Endodermal cell (in vitro differentiated cells): ENCODE measurements at regions not wholly inside any gene's neighbourhood (a gene's known extent, or its start where the extent isn't known, plus 50 kb on each side); places are given as distances from the start of the nearest gene placed in this dataset.
"Not testable (repeated sequence)": the region's sequence is repeated elsewhere in the genome, so short reads cannot be mapped to it uniquely, and the experiment has no call there.

Source experiments
- DNase-seq: peaks from one replicate; pipeline ENCODE4 v3.0.0-alpha.2; 2017
- H3K27ac ChIP-seq: 2 replicates; pipeline ENCODE4 v1.5.1; 2013; ENCODE audit warnings: mild to moderate bottlenecking, low read depth, low read length, moderate library complexity
- H3K27me3 ChIP-seq: 2 replicates; pipeline ENCODE4 v1.6.1; 2013; ENCODE audit warnings: mild to moderate bottlenecking, low read length, moderate library complexity; ENCODE audit not compliant: insufficient read depth, control insufficient read depth, poor library complexity, severe bottlenecking
- H3K36me3 ChIP-seq: 2 replicates; pipeline ENCODE4 v1.7.0; 2013; ENCODE audit warnings: mild to moderate bottlenecking, low read length, moderate library complexity; ENCODE audit not compliant: control insufficient read depth, insufficient read depth
- H3K4me1 ChIP-seq: one replicate; pipeline ENCODE4 v1.7.0; 2013; ENCODE audit warnings: low read length; ENCODE audit not compliant: control insufficient read depth, insufficient read depth
- H3K4me3 ChIP-seq: 2 replicates; pipeline ENCODE4 v1.5.1; 2013; ENCODE audit warnings: mild to moderate bottlenecking, low read length, moderate library complexity
- H3K9ac ChIP-seq: 2 replicates; pipeline ENCODE4 v1.6.1; 2013; ENCODE audit warnings: mild to moderate bottlenecking, low read length, moderate library complexity; ENCODE audit not compliant: poor library complexity, severe bottlenecking; ENCODE audit errors: extremely low read depth
- H3K9me3 ChIP-seq: 2 replicates; pipeline ENCODE4 v1.6.1; 2013; ENCODE audit warnings: mild to moderate bottlenecking, low read length, moderate library complexity; ENCODE audit not compliant: control insufficient read depth
- H3K27ac Mint-ChIP-seq: 2 replicates; pipeline ENCODE4 v1.8.0; 2020; ENCODE audit warnings: mixed read lengths
- H3K27me3 Mint-ChIP-seq: 2 replicates; pipeline ENCODE4 v1.8.0; 2021; ENCODE audit warnings: mild to moderate bottlenecking, mixed read lengths; ENCODE audit not compliant: insufficient read depth
- H3K36me3 Mint-ChIP-seq: 2 replicates; pipeline ENCODE4 v1.8.0; 2020; ENCODE audit warnings: low read depth, mixed read lengths
- H3K4me1 Mint-ChIP-seq: 2 replicates; pipeline ENCODE4 v1.8.0; 2020; ENCODE audit warnings: mixed read lengths
- H3K4me3 Mint-ChIP-seq: 2 replicates; pipeline ENCODE4 v1.8.0; 2020; ENCODE audit warnings: mild to moderate bottlenecking, moderate library complexity, mixed read lengths
- H3K9me3 Mint-ChIP-seq: 2 replicates; pipeline ENCODE4 v1.8.0; 2020; ENCODE audit warnings: mild to moderate bottlenecking, mixed read lengths
- CTCF ChIP-seq: fragments of 200-600 bp; sonication (generic); conservative IDR thresholded peaks from 2 replicates; pipeline ENCODE4 v1.5.0; 2021; ENCODE audit warnings: antibody characterized with exemption, mild to moderate bottlenecking
- WGBS, 2 experiments: methylation state at CpG; one replicate each; pipeline versions ENCODE4 v1.1.5 to v1.1.7; 2013; ENCODE audit warnings: missing lambda C conversion rate in 2 of 2, mixed read lengths in 1 of 2; ENCODE audit not compliant: insufficient coverage in 1 of 2, insufficient read length in 1 of 2; 5-methylcytosine and 5-hydroxymethylcytosine counted together

- H3K4me1 ChIP-seq, result no peaks in the 10 kb centered on the region
- peak; percentile 40 for DNase-seq
- no peak overlapping the region for H3K9ac ChIP-seq
- no peak for TF ChIP-seq CTCF
- Mint-ChIP-seq H3K4me3 (peak overlapping the region; percentile 72), H3K9me3 (no peaks in the 10 kb centered on the region), H3K36me3 (no peaks in the 10 kb centered on the region), H3K27me3 (no peaks in the 10 kb centered on the region), H3K27ac (peak overlapping the region; percentile 44), H3K4me1 (peaks cover 31% of the 10 kb centered on the region)
- WGBS, 2 experiments, result 88 to 95% methylated on average over 6 to 7 of the region's 7 CpGs
- H3K9me3 ChIP-seq, result no peaks in the 10 kb centered on the region
- H3K27ac ChIP-seq, result no peak overlapping the region
- H3K27me3 ChIP-seq, result no peaks in the 10 kb centered on the region
- H3K36me3 ChIP-seq, result no peaks in the 10 kb centered on the region
- peak overlapping the region; percentile 88 for H3K4me3 ChIP-seq
These were observed 99.4 kb downstream of the HFE start for GRCh38 chr6:26186652-26187051.

GRCh38 chr6:26187292-26187691 lies 100.1 kb downstream of the HFE start:
- WGBS, 2 experiments, result 78% methylated on average over 2 of the region's 3 CpGs; no CpG with 5 or more reads in 1 of the 2 experiments
- Histone ChIP-seq H3K9ac (no peak overlapping the region), H3K27ac (no peak overlapping the region)

GRCh38 chr6:26187981-26188635 lies 100.9 kb downstream of the HFE start:
- Mint-ChIP-seq H3K9me3 (no peaks in the 10 kb centered on the region), H3K4me1 (peaks cover 29% of the 10 kb centered on the region), H3K27ac (peak overlapping the region; percentile 98), H3K27me3 (no peaks in the 10 kb centered on the region), H3K4me3 (peak overlapping the region; percentile 72), H3K36me3 (no peaks in the 10 kb centered on the region)
- peak overlapping the region; percentile 88 for H3K4me3 ChIP-seq
- H3K9ac ChIP-seq, result peak overlapping the region; percentile 85
- no peaks in the 10 kb centered on the region for H3K27me3 ChIP-seq
- H3K4me1 ChIP-seq, result no peaks in the 10 kb centered on the region
- no peak for TF ChIP-seq CTCF
- H3K9me3 ChIP-seq, result no peaks in the 10 kb centered on the region
- no peaks in the 10 kb centered on the region for H3K36me3 ChIP-seq
- H3K27ac ChIP-seq, result peak overlapping the region; percentile 86
- WGBS, 2 experiments, result 1 to 3% methylated on average over 18 to 20 of the region's 20 CpGs
- DNase-seq, result peak; percentile 83

More at GRCh38 chr6:26187292-26187691, 100.1 kb downstream of the HFE start:
- H3K27me3 Mint-ChIP-seq, result no peaks in the 10 kb centered on the region
- no peaks in the 10 kb centered on the region for H3K36me3 Mint-ChIP-seq
- DNase-seq, result no peak
- H3K27ac Mint-ChIP-seq, result peak overlapping the region; percentile 98
- Histone ChIP-seq H3K36me3 (no peaks in the 10 kb centered on the region), H3K4me3 (peak overlapping the region; percentile 88), H3K9me3 (no peaks in the 10 kb centered on the region), H3K4me1 (no peaks in the 10 kb centered on the region), H3K27me3 (no peaks in the 10 kb centered on the region)
- no peaks in the 10 kb centered on the region for H3K9me3 Mint-ChIP-seq
- peak overlapping the region; percentile 72 for H3K4me3 Mint-ChIP-seq
- no peak for TF ChIP-seq CTCF
- H3K4me1 Mint-ChIP-seq, result peaks cover 31% of the 10 kb centered on the region

GRCh38 chr6:26191512-26191911 lies 104.3 kb downstream of the HFE start:
- WGBS, 2 experiments, result 90 to 97% methylated on average over 7 of the region's 8 CpGs
- not testable (repeated sequence) for H3K9me3 ChIP-seq, DNase-seq, H3K27me3 ChIP-seq, H3K36me3 Mint-ChIP-seq, H3K27ac Mint-ChIP-seq, H3K4me1 ChIP-seq, H3K9ac ChIP-seq, H3K9me3 Mint-ChIP-seq, H3K4me3 ChIP-seq, H3K4me3 Mint-ChIP-seq, H3K27ac ChIP-seq, H3K36me3 ChIP-seq, H3K27me3 Mint-ChIP-seq
- peaks cover 22% of the 10 kb centered on the region for H3K4me1 Mint-ChIP-seq
